HG03066 (cell line): ENCODE measurements at regions not wholly inside any gene's neighbourhood (a gene's known extent, or its start where the extent isn't known, plus 50 kb on each side); places are given as distances from the start of the nearest gene placed in this dataset.

Source experiments
- ATAC-seq: cut with Tn5 transposase; IDR thresholded peaks from one replicate; pipeline ENCODE4 v1.9.1; 2021; ENCODE audit warnings: low read depth; ENCODE audit not compliant: unreplicated experiment

GRCh38 chr2:7929281-7929680, 752.6 kb upstream of the ID2 start:
- ATAC-seq: no peak

- ATAC-seq: no peak
Measured at GRCh38 chr2:7930800-7931635, 750.8 kb upstream of the ID2 start.

- no peak for ATAC-seq
Measured at GRCh38 chr2:7931808-7932207, 750.0 kb upstream of the ID2 start.

GRCh38 chr2:7933672-7934071, 748.2 kb upstream of the ID2 start:
- ATAC-seq: no peak

- ATAC-seq: no peak
Measured at GRCh38 chr2:7934476-7934875, 747.4 kb upstream of the ID2 start.

GRCh38 chr2:7937082-7937481, 744.8 kb upstream of the ID2 start:
- no peak for ATAC-seq

GRCh38 chr2:7940723-7941122, 741.1 kb upstream of the ID2 start:
- ATAC-seq: no peak

- ATAC-seq: no peak
Measured at GRCh38 chr2:7943446-7943845, 738.4 kb upstream of the ID2 start.

GRCh38 chr2:7945026-7945425, 736.8 kb upstream of the ID2 start:
- ATAC-seq: no peak

- ATAC-seq: no peak
Measured at GRCh38 chr2:7950035-7950612, 731.7 kb upstream of the ID2 start.

- ATAC-seq: no peak
Measured at GRCh38 chr2:7951001-7951400, 730.9 kb upstream of the ID2 start.

- ATAC-seq: no peak
Measured at GRCh38 chr2:7951490-7951889, 730.4 kb upstream of the ID2 start.

- ATAC-seq: no peak
Measured at GRCh38 chr2:7952046-7952745, 729.7 kb upstream of the ID2 start.

- ATAC-seq: no peak
Measured at GRCh38 chr2:7953195-7953594, 728.7 kb upstream of the ID2 start.

- ATAC-seq: no peak
Measured at GRCh38 chr2:7954234-7954633, 727.6 kb upstream of the ID2 start.

GRCh38 chr2:7956126-7956689, 725.6 kb upstream of the ID2 start:
- ATAC-seq: no peak

- ATAC-seq: no peak
Measured at GRCh38 chr2:7961550-7961949, 720.3 kb upstream of the ID2 start.

GRCh38 chr2:7962161-7962560, 719.7 kb upstream of the ID2 start:
- ATAC-seq: no peak

GRCh38 chr2:7963787-7964186, 718.1 kb upstream of the ID2 start:
- ATAC-seq: no peak

GRCh38 chr2:7966032-7966431, 715.8 kb upstream of the ID2 start:
- no peak for ATAC-seq

- no peak for ATAC-seq
Measured at GRCh38 chr2:7967707-7968405, 714.0 kb upstream of the ID2 start.
